OCI-LY1 (cell line): ENCODE measurements at regions not wholly inside any gene's neighbourhood (a gene's known extent, or its start where the extent isn't known, plus 50 kb on each side); places are given as distances from the start of the nearest gene placed in this dataset.

ENCODE experiments used
- CTCF ChIP-seq: fragments of 200-600 bp; sonication (generic), shearing (Covaris generic); IDR thresholded peaks from 2 replicates; pipeline ENCODE4 v1.5.1; 2017; ENCODE audit warnings: mild to moderate bottlenecking, antibody characterized with exemption, low read length, moderate library complexity, mixed read lengths
- EZH2 ChIP-seq: fragments of 200-600 bp; sonication (generic), shearing (Covaris generic); IDR thresholded peaks from 2 replicates; pipeline ENCODE4 v1.8.0; 2017; ENCODE audit warnings: borderline replicate concordance, mixed run types, mild to moderate bottlenecking, antibody characterized with exemption, low read length, moderate library complexity, mixed read lengths

- TF ChIP-seq EZH2 (no peak), CTCF (no peak)
These were observed 193.0 kb upstream of the SEMA3A start for GRCh38 chr7:84387595-84387994.
